ENCODE measurements at regions not wholly inside any gene's neighbourhood (a gene's known extent, or its start where the extent isn't known, plus 50 kb on each side); places are given as distances from the start of the nearest gene placed in this dataset.
"Not testable (repeated sequence)": the region's sequence is repeated elsewhere in the genome, so short reads cannot be mapped to it uniquely, and the experiment has no call there.

GRCh38 chr9:81022177-81022576 lies 667.2 kb downstream of the TLE1 start:
- intact Hi-C loops (cut with DNase I), result no loop called here
- Histone ChIP-seq H3K9me3 (no peaks in the 10 kb centered on the region), H3K27me3 (no peaks in the 10 kb centered on the region), H3K36me3 (no peaks in the 10 kb centered on the region), H3K27ac (no peak overlapping the region), H3K4me3 (no peak overlapping the region), H3K4me1 (no peaks in the 10 kb centered on the region)
- TF ChIP-seq POLR2A (IDR thresholded peaks at IDR 0.05) (no peak), EP300 (IDR thresholded peaks at IDR 0.05) (no peak), POLR2AphosphoS5 (IDR thresholded peaks at IDR 0.05) (no peak), CTCF (IDR thresholded peaks at IDR 0.05) (no peak)
- DNase-seq, result no peak
- 59 to 69% methylated on average over 3 of the region's 3 CpGs for WGBS, 2 donors

DNA sequence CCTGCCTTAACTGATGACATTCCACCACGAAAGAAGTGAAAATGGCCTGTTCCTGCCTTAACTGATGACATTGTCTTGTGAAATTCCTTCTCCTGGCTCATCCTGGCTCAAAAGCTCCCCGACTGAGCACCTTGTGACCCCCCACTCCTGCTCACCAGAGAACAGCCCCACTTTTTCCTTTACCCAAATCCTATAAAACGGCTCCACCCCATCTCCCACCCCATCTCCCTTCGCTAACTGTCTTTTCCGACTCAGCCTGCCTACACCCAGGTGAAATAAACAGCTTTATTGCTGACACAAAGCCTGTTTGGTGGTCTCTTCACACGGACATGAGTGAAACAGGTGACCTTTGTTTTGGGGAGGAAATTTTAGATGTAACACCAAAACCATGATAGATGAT lies 674.4 kb downstream of the TLE1 start:
- 53 to 68% methylated on average over 5 of the region's 6 CpGs for WGBS, 2 donors
- intact Hi-C loops (cut with DNase I); H3K27ac ChIP-seq; H3K36me3 ChIP-seq; H3K27me3 ChIP-seq; H3K4me1 ChIP-seq; H3K9me3 ChIP-seq; DNase-seq; H3K4me3 ChIP-seq: not testable (repeated sequence)

DNA sequence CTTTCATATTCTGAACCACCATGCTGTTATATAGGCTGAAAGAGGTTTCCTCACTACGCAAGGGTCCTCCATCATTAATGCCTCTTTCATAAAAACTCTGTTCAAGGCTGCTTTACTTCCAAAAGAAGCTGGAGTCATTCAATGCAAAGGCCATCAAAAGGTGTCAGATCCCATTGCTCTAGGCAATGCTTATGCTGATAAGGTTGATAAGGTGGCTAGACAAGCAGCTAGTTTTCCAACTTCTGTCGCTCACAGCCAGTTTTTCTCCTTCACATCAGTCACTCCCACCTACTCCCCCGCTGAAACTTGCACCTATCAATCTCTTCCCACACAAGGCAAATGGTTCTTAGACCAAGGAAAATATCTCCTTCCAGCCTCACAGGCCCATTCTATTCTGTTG lies 676.2 kb downstream of the TLE1 start:
- DNase-seq; H3K4me1 ChIP-seq; H3K4me3 ChIP-seq; H3K36me3 ChIP-seq; H3K9me3 ChIP-seq; intact Hi-C loops (cut with DNase I); H3K27ac ChIP-seq; H3K27me3 ChIP-seq: not testable (repeated sequence)
- WGBS, 2 donors, result 73 to 84% methylated on average over 3 of the region's 3 CpGs

DNA sequence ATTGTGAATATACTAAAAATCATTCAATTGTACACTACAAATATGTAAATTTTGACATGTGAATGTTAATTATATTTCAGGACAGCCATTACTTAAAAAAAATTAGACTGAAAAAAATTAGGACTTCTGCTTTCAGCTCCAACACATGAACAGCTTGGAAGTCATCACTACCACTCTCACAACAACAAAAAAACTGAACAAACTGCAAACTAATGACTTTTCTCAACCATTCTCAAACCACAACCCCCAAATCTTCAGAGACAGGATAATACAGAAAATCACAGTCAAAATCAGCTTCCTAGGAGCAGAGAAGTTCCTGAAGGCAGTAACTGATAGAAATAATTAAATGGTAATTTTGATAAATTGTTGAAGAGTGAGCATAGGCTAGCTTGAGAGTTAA lies 686.4 kb downstream of the TLE1 start:
- no peak overlapping the region for H3K27ac ChIP-seq
- H3K4me3 ChIP-seq, result no peak overlapping the region
- intact Hi-C loops (cut with DNase I), result no loop called here
- no peaks in the 10 kb centered on the region for H3K36me3 ChIP-seq
- H3K27me3 ChIP-seq, result no peaks in the 10 kb centered on the region
- DNase-seq, result no peak
- H3K9me3 ChIP-seq, result no peaks in the 10 kb centered on the region
- no peak for TF ChIP-seq POLR2A (IDR thresholded peaks at IDR 0.05)
- no peak for TF ChIP-seq POLR2AphosphoS5 (IDR thresholded peaks at IDR 0.05)
- TF ChIP-seq EP300 (IDR thresholded peaks at IDR 0.05), result no peak
- no peak for TF ChIP-seq CTCF (IDR thresholded peaks at IDR 0.05)
- H3K4me1 ChIP-seq, result no peaks in the 10 kb centered on the region

GRCh38 chr9:81002242-81002641 lies 687.1 kb downstream of the TLE1 start:
- Histone ChIP-seq H3K27ac (no peak overlapping the region), H3K4me3 (no peak overlapping the region), H3K27me3 (no peaks in the 10 kb centered on the region), H3K9me3 (no peaks in the 10 kb centered on the region), H3K36me3 (no peaks in the 10 kb centered on the region), H3K4me1 (no peaks in the 10 kb centered on the region)
- WGBS, 2 donors, result 37 to 67% methylated on average over 3 of the region's 3 CpGs
- DNase-seq, result no peak
- TF ChIP-seq POLR2AphosphoS5 (IDR thresholded peaks at IDR 0.05) (no peak), EP300 (IDR thresholded peaks at IDR 0.05) (no peak), CTCF (IDR thresholded peaks at IDR 0.05) (no peak), POLR2A (IDR thresholded peaks at IDR 0.05) (no peak)
- intact Hi-C loops (cut with DNase I), result no loop called here

DNA sequence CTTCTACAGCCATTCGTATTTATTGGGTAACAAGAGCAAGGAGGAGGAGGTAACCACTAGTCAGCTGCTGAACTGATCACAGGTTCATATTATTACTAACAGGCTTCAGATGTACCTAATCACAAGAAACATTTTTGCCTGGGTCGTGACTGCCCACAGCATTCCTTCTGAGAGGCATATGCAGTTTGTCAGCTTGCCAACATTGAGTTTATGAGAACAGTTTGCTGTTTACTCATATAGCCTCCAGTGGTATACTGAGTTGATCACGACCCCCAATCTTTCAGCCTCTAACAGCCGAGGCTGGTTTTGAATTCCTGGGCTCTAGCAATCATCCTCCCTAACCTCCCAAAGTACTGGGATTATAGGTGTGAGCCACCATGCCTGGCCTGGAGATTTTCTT lies 693.6 kb downstream of the TLE1 start:
- Histone ChIP-seq H3K36me3 (no peaks in the 10 kb centered on the region), H3K27me3 (no peaks in the 10 kb centered on the region), H3K27ac (no peak overlapping the region), H3K4me3 (no peak overlapping the region), H3K4me1 (no peaks in the 10 kb centered on the region), H3K9me3 (no peaks in the 10 kb centered on the region)
- 55 to 75% methylated on average over 4 of the region's 4 CpGs for WGBS, 2 donors
- TF ChIP-seq CTCF (IDR thresholded peaks at IDR 0.05) (no peak), POLR2AphosphoS5 (IDR thresholded peaks at IDR 0.05) (no peak), EP300 (IDR thresholded peaks at IDR 0.05) (no peak), POLR2A (IDR thresholded peaks at IDR 0.05) (no peak)
- intact Hi-C loops (cut with DNase I), result no loop called here
- no peak for DNase-seq

Data from sigmoid colon (tissue), 6 donors.